ENCODE measurements at regions not wholly inside any gene's neighbourhood (a gene's known extent, or its start where the extent isn't known, plus 50 kb on each side); places are given as distances from the start of the nearest gene placed in this dataset.

DNA sequence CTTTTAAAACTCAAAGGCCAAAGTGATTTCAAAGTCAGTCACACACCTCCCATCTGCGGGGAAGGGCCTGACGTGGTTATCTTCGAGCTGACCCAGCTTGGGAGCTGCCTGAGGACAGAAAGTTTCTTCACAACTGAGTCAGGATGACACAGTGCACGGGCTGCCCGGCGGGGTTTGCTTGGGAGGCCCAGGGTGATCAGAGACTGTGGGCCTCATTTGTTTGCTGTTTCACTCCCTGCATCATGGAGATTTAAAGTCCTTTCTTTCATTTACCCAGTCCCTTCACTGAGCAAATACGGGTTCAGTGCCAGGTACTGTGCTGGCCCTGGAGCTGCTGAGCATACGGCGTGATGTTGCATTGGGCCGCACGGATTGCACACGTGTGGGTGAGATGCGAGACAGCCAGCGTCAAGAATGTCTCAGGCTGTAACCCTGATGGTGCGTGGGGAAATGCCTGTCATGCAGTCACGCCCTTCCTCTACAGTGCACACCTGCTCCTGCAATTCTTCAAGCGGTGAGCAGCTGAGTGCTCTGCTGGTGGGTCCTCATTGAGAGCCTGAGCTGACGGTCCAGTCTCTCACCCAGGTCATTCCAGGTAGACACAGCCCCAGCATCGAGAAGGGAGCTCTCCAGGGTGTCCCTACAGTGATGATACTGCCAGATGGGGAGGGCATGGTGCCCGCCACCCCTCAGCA lies 82.7 kb upstream of the PMEPA1 start:
- TF ChIP-seq, protein P1, sequence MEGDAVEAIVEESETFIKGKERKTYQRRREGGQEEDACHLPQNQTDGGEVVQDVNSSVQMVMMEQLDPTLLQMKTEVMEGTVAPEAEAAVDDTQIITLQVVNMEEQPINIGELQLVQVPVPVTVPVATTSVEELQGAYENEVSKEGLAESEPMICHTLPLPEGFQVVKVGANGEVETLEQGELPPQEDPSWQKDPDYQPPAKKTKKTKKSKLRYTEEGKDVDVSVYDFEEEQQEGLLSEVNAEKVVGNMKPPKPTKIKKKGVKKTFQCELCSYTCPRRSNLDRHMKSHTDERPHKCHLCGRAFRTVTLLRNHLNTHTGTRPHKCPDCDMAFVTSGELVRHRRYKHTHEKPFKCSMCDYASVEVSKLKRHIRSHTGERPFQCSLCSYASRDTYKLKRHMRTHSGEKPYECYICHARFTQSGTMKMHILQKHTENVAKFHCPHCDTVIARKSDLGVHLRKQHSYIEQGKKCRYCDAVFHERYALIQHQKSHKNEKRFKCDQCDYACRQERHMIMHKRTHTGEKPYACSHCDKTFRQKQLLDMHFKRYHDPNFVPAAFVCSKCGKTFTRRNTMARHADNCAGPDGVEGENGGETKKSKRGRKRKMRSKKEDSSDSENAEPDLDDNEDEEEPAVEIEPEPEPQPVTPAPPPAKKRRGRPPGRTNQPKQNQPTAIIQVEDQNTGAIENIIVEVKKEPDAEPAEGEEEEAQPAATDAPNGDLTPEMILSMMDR (IDR thresholded peaks at IDR 0.05) = no peak
- TF ChIP-seq POLR2A (IDR thresholded peaks at IDR 0.05) = no peak

Data from esophagus squamous epithelium (tissue), 4 donors.